ENCODE measurements at regions not wholly inside any gene's neighbourhood (a gene's known extent, or its start where the extent isn't known, plus 50 kb on each side); places are given as distances from the start of the nearest gene placed in this dataset.

GRCh38 chr2:104410136-104410535, 443.8 kb upstream of the POU3F3 start:
- TF ChIP-seq CTCF (IDR thresholded peaks at IDR 0.05) (no peak), POLR2A (IDR thresholded peaks at IDR 0.05) (no peak)
